Fibroblast of the aortic adventitia (primary cell): ENCODE measurements at regions not wholly inside any gene's neighbourhood (a gene's known extent, or its start where the extent isn't known, plus 50 kb on each side); places are given as distances from the start of the nearest gene placed in this dataset.

Source experiments
- DNase-seq: peaks from one replicate; pipeline ENCODE4 v3.0.0-alpha.2; 2010; ENCODE audit warnings: low read depth
- H3K4me3 ChIP-seq: 2 replicates; pipeline ENCODE4 v1.5.1; 2011; ENCODE audit warnings: low read depth, mild to moderate bottlenecking, control low read depth, low read length, moderate library complexity
- CTCF ChIP-seq: IDR thresholded peaks from 2 replicates; pipeline ENCODE4 v1.5.1; 2011; ENCODE audit warnings: mild to moderate bottlenecking, low read length, control low read depth, inconsistent platforms; ENCODE audit not compliant: insufficient read depth

- no peak overlapping the region for H3K4me3 ChIP-seq
- TF ChIP-seq CTCF, result no peak
- DNase-seq, result no peak
Observed at GRCh38 chr14:95391331-95391730, 71.6 kb upstream of the CLMN start.

GRCh38 chr14:95389471-95390011, 69.8 kb upstream of the CLMN start:
- no peak for DNase-seq
- no peak overlapping the region for H3K4me3 ChIP-seq
- TF ChIP-seq CTCF, result no peak

GRCh38 chr14:95388699-95389098, 69.0 kb upstream of the CLMN start:
- DNase-seq, result no peak
- H3K4me3 ChIP-seq, result no peak overlapping the region
- TF ChIP-seq CTCF, result no peak

GRCh38 chr14:95387826-95388445, 68.2 kb upstream of the CLMN start:
- TF ChIP-seq CTCF, result no peak
- DNase-seq, result no peak
- no peak overlapping the region for H3K4me3 ChIP-seq

- H3K4me3 ChIP-seq, result no peak overlapping the region
- no peak for DNase-seq
- TF ChIP-seq CTCF, result no peak
Observed at GRCh38 chr14:95386536-95387095, 66.9 kb upstream of the CLMN start.

- no peak overlapping the region for H3K4me3 ChIP-seq
- TF ChIP-seq CTCF, result no peak
- DNase-seq, result no peak
Observed at GRCh38 chr14:95385701-95386100, 66.0 kb upstream of the CLMN start.
